HUES48 (cell line): ENCODE measurements at regions not wholly inside any gene's neighbourhood (a gene's known extent, or its start where the extent isn't known, plus 50 kb on each side); places are given as distances from the start of the nearest gene placed in this dataset.

ENCODE experiments used
- H3K27ac ChIP-seq: one replicate; pipeline ENCODE4 v1.7.0; 2013; ENCODE audit warnings: low read depth, low read length, inconsistent platforms
- H3K27me3 ChIP-seq: 2 replicates; pipeline ENCODE4 v1.6.1; 2013; ENCODE audit warnings: mild to moderate bottlenecking, low read length; ENCODE audit not compliant: control insufficient read depth, insufficient read depth
- H3K36me3 ChIP-seq: 2 replicates; pipeline ENCODE4 v1.6.1; 2013; ENCODE audit warnings: low read length; ENCODE audit not compliant: control insufficient read depth, insufficient read depth
- H3K4me1 ChIP-seq: 2 replicates; pipeline ENCODE4 v1.6.1; 2013; ENCODE audit warnings: mild to moderate bottlenecking, low read length; ENCODE audit not compliant: control insufficient read depth, insufficient read depth
- H3K4me3 ChIP-seq: 2 replicates; pipeline ENCODE4 v1.5.1; 2013; ENCODE audit warnings: mild to moderate bottlenecking, low read depth, low read length
- H3K9ac ChIP-seq: 2 replicates; pipeline ENCODE4 v1.6.1; 2013; ENCODE audit warnings: mild to moderate bottlenecking, low read depth, low read length, moderate library complexity
- H3K9me3 ChIP-seq: 2 replicates; pipeline ENCODE4 v1.6.1; 2013; ENCODE audit warnings: low read length; ENCODE audit not compliant: control insufficient read depth, insufficient read depth

DNA sequence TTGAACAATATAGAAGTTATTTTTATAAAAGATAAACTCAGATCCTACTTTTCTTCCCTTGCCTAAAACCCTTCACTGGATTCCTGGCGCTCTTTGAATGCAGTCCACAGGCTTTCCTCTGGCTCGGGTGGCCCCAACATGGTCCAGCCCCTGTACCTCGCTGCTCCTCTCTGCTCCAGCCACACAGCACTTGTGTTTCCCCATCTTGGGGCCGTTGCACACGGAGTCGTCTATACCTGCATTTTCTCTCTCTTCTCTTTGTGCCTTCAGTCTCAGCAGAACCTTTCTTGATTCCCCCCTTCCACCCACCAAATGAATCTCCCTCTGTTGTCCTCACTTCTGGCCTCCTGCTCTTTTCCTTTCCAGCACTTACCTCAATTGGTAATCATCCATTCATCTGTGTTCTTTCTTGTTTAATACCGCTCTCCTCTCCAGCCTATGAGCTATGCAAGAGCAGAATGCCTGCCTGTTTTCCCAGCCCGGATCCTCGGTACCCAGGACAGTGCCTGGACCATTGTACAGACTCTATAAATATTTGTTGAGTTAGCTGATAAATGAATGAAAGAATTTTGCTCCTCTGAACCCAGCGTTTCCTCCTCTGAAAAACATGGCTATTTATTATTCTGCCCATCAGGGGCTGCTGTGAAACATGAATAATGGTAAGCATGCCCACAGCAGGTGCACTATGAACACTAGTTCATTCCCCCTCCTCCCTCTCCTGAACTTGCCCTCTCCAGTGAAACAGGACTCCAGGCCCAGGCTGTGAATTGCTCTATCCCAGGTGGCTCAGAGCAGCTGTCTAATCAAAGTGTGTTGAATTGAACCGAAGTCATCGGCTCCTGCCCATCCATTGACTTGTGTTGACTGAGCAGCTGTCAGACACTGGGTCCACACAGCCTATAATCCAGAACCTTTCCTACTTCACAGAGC, 266.9 kb downstream of the PTPRU start:
- Histone ChIP-seq H3K27me3 (no peaks in the 10 kb centered on the region), H3K9me3 (no peaks in the 10 kb centered on the region), H3K36me3 (no peaks in the 10 kb centered on the region), H3K27ac (no peak overlapping the region), H3K9ac (no peak overlapping the region), H3K4me3 (no peak overlapping the region), H3K4me1 (peaks cover 30% of the 10 kb centered on the region)

DNA sequence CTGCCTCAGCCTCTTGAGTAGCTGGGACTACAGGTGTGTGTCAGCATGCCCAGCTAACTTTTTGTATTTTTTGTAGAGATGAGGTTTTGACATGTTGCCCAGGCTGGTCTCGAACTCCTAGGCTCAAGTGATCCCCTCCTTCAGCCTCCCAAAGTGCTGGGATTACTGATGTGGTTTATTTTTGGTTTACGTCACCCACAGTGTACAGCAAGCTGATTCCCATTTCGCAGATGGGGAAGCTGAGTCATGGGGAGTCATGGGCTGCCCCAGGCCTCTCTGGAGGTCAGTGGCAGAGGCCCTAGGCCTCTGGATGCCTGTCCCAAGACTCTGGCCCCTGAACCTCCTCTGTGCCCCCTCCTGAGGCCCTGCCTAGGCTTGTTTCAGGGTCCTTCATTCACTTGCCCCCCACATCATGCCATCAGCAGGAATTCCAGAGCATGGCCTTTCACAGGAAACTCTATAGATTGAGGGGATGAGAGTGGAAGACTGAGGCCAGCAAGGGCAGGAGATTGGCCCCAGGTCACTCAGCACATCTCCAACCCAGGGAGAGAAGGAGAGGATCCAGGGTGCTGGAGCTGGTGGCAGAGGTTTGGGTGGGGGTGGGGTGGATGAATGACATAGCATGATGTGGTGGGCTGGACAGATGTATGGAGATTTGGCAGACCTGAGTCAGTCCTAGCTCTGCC, 266.0 kb downstream of the PTPRU start:
- Histone ChIP-seq H3K27me3 (no peaks in the 10 kb centered on the region), H3K4me1 (peaks cover 30% of the 10 kb centered on the region), H3K36me3 (no peaks in the 10 kb centered on the region), H3K9me3 (no peaks in the 10 kb centered on the region), H3K9ac (no peak overlapping the region), H3K27ac (peak overlapping the region; percentile 15), H3K4me3 (no peak overlapping the region)

- no peaks in the 10 kb centered on the region for H3K36me3 ChIP-seq
- no peaks in the 10 kb centered on the region for H3K9me3 ChIP-seq
- peak overlapping the region; percentile 22; the same call in 1 of the 2 replicates for H3K9ac ChIP-seq
- peaks cover 30% of the 10 kb centered on the region for H3K4me1 ChIP-seq
- no peaks in the 10 kb centered on the region for H3K27me3 ChIP-seq
- H3K4me3 ChIP-seq: peak overlapping the region; percentile 23; the same call in 1 of the 2 replicates
- peak overlapping the region; percentile 89 for H3K27ac ChIP-seq
Observed at GRCh38 chr1:29501227-29501976, 265.1 kb downstream of the PTPRU start.

DNA sequence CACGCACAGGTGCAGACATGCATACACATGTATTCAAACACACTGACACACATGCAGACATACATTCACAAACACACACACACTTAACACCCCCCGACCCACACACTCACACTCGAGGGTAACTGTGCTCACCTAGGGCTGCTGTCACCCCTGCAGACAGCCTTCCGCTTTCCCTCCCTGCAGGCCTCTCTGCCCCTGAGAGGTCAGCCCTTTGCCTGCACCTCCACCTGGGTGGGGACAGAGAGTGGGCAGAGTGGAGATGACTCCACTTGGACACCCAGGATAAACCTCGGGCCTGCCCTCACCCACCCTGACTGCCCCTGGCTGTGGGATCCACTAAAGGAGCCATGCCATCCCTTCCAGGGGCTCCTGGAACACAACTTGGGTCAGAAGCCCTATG, 264.3 kb downstream of the PTPRU start:
- H3K4me1 ChIP-seq: peaks cover 30% of the 10 kb centered on the region
- H3K36me3 ChIP-seq: no peaks in the 10 kb centered on the region
- no peak overlapping the region for H3K4me3 ChIP-seq
- no peaks in the 10 kb centered on the region; the same call in 1 of the 2 replicates for H3K9me3 ChIP-seq
- H3K27me3 ChIP-seq: no peaks in the 10 kb centered on the region
- peak overlapping the region; percentile 89 for H3K27ac ChIP-seq
- no peak overlapping the region for H3K9ac ChIP-seq

DNA sequence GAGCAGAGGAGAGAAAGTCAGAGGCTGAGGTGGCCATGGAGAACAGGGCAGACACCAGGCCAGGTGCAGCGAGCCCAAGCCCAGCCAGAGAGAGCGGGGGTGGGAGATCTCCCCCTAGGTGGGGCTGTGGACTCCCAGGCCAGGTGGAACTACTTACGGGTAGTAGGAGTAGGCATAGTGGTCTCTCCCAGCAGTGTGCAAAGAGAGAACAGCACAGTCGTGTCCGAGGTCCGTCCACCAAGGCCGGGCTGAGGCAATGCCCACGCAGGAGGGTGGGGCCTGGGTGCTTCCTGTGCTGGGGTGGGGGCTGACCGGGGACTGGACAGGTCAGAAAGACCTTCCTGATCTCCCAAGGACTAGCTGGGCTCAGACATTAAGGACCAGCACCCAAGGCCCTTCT, 263.7 kb downstream of the PTPRU start:
- H3K36me3 ChIP-seq: no peaks in the 10 kb centered on the region
- no peaks in the 10 kb centered on the region; the same call in 1 of the 2 replicates for H3K9me3 ChIP-seq
- no peak overlapping the region for H3K9ac ChIP-seq
- no peak overlapping the region for H3K27ac ChIP-seq
- H3K4me3 ChIP-seq: no peak overlapping the region
- peaks cover 30% of the 10 kb centered on the region for H3K4me1 ChIP-seq
- H3K27me3 ChIP-seq: no peaks in the 10 kb centered on the region

DNA sequence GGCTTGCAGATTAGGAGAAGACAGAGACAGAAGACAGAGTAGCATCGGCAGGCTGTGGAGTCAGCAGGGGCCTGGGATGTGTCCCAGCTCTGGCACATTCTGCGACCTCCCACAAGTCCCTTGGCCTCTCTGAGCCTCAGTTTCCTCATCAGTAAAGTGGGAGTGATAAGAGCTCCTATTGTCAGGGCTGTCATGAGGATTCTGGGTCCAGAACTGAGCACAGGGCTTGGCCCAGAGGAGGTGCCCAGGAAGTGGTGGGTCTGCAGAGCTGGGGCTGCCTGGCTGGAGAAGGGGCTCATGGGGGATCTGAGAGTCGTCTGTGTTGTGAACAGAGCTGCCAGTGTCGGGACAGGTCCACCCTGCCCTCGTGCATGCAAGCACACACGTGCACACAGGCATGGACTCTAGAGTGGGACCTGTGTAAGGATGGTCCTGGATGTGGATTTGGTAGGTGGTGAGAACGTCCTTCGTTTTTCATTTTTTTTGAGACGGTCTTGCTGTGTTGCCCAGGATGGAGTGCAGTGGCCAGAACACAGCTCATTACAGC, 262.9 kb downstream of the PTPRU start:
- H3K27me3 ChIP-seq: no peaks in the 10 kb centered on the region
- no peak overlapping the region for H3K9ac ChIP-seq
- no peak overlapping the region for H3K4me3 ChIP-seq
- peaks cover 4% of the 10 kb centered on the region; the same call in 1 of the 2 replicates for H3K9me3 ChIP-seq
- peaks cover 30% of the 10 kb centered on the region for H3K4me1 ChIP-seq
- no peak overlapping the region for H3K27ac ChIP-seq
- H3K36me3 ChIP-seq: no peaks in the 10 kb centered on the region

DNA sequence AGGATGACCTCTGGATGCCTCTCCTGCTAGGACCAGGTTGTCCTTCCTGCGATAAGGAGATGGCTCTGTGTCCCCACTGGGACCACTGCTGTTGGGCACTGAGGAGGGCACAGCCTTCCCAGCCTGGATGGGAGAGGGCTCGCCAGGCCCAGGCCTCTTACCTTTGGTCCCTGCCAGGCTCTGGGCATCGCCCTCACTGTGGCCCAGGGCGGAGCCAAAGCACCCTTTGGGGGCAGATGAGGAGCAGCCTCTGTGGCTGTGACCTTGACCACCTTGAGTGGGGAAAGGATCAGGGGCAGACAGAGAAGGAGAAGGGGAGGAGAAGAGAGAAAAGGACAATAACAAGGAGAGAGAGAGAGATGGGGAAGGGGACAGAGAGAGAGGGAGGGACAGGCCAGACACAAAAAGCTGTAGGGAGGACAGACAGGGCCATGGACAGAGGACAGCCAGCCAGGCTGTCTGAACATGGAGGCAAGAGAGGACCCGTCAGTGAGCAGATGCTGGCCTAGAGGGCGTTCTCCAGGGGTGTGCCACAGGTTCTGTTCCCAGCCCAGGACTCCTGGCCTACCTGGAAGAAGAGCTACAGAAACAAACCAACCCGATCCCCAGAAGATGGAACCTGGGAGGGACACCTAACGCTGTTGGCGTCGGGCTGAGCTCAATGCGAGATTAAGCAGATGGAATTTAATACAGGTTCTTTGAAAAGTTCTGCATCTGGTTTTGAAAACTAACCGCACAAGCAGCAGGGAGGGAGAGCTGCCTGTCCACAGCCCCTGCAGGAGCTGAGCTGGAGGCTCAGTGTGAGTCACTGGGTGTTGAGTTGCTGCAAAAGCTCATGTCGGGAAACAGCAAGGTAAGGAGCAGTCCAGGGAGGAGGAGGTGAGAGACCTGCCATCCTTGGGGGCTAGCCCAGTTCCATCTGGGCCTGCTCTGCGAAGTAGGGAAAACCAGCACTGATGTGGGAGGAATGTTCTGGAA, 262.1 kb downstream of the PTPRU start:
- H3K36me3 ChIP-seq: no peaks in the 10 kb centered on the region
- no peak overlapping the region for H3K4me3 ChIP-seq
- H3K27me3 ChIP-seq: no peaks in the 10 kb centered on the region
- no peak overlapping the region for H3K27ac ChIP-seq
- peaks cover 24% of the 10 kb centered on the region for H3K4me1 ChIP-seq
- peaks cover 4% of the 10 kb centered on the region; the same call in 1 of the 2 replicates for H3K9me3 ChIP-seq
- no peak overlapping the region for H3K9ac ChIP-seq

GRCh38 chr1:29497395-29498125, 261.2 kb downstream of the PTPRU start:
- peaks cover 17% of the 10 kb centered on the region for H3K4me1 ChIP-seq
- H3K27ac ChIP-seq: no peak overlapping the region
- no peaks in the 10 kb centered on the region for H3K36me3 ChIP-seq
- peaks cover 4% of the 10 kb centered on the region; the same call in 1 of the 2 replicates for H3K9me3 ChIP-seq
- H3K4me3 ChIP-seq: no peak overlapping the region
- no peaks in the 10 kb centered on the region for H3K27me3 ChIP-seq
- no peak overlapping the region for H3K9ac ChIP-seq

- Histone ChIP-seq H3K9me3 (peaks cover 4% of the 10 kb centered on the region; the same call in 1 of the 2 replicates), H3K36me3 (no peaks in the 10 kb centered on the region), H3K9ac (no peak overlapping the region), H3K4me3 (no peak overlapping the region), H3K4me1 (peaks cover 10% of the 10 kb centered on the region), H3K27ac (no peak overlapping the region), H3K27me3 (no peaks in the 10 kb centered on the region)
Observed at GRCh38 chr1:29496701-29497100, 260.4 kb downstream of the PTPRU start.
